Loucy (cell line): ENCODE measurements at regions not wholly inside any gene's neighbourhood (a gene's known extent, or its start where the extent isn't known, plus 50 kb on each side); places are given as distances from the start of the nearest gene placed in this dataset.

Source experiments
- H2AFZ ChIP-seq: fragments of 200-600 bp; sonication (generic); 2 replicates; pipeline ENCODE4 v1.6.0; 2016; ENCODE audit warnings: antibody characterized with exemption, mild to moderate bottlenecking, low read length, moderate library complexity
- H3F3A ChIP-seq: fragments of 200-600 bp; 2 replicates; pipeline ENCODE4 v1.6.0; 2016; ENCODE audit warnings: antibody characterized with exemption, low read depth, mild to moderate bottlenecking
- H3K27me3 ChIP-seq: fragments of 200-600 bp; sonication (generic); 2 replicates; pipeline ENCODE4 v1.6.1; 2014; ENCODE audit warnings: low read length, mild to moderate bottlenecking; ENCODE audit not compliant: insufficient read depth, poor library complexity, severe bottlenecking
- H3K36me3 ChIP-seq: fragments of 200-600 bp; sonication (generic); 2 replicates; pipeline ENCODE4 v1.6.1; 2016; ENCODE audit warnings: low read length; ENCODE audit not compliant: insufficient read depth
- H3K4me1 ChIP-seq: fragments of 200-600 bp; sonication (generic); 2 replicates; pipeline ENCODE4 v1.5.1; 2014; ENCODE audit warnings: low read length, mild to moderate bottlenecking; ENCODE audit not compliant: insufficient read depth, poor library complexity, severe bottlenecking
- H3K4me2 ChIP-seq: fragments of 200-600 bp; sonication (generic); 2 replicates; pipeline ENCODE4 v1.6.0; 2014; ENCODE audit warnings: antibody characterized with exemption, low read length, low read depth, mild to moderate bottlenecking; ENCODE audit not compliant: poor library complexity, severe bottlenecking
- H3K4me3 ChIP-seq: fragments of 200-600 bp; sonication (generic); 2 replicates; pipeline ENCODE4 v1.5.1; 2014; ENCODE audit warnings: low read length, mild to moderate bottlenecking, mixed read lengths; ENCODE audit not compliant: poor library complexity, severe bottlenecking
- H3K79me2 ChIP-seq: fragments of 200-600 bp; sonication (generic); 2 replicates; pipeline ENCODE4 v1.6.1; 2014; ENCODE audit warnings: low read length; ENCODE audit not compliant: insufficient read depth
- H3K9ac ChIP-seq: fragments of 200-600 bp; sonication (generic); 2 replicates; pipeline ENCODE4 v1.6.0; 2014; ENCODE audit warnings: mild to moderate bottlenecking, low read depth, low read length, moderate library complexity; ENCODE audit not compliant: poor library complexity, severe bottlenecking
- H3K9me2 ChIP-seq: fragments of 200-600 bp; sonication (generic); replicated peaks from 2 replicates; pipeline ENCODE4 v1.6.1; 2016; ENCODE audit warnings: low read depth, low read length, mixed read lengths
- H3K9me3 ChIP-seq: fragments of 200-600 bp; sonication (generic); 2 replicates; pipeline ENCODE4 v1.6.1; 2014; ENCODE audit warnings: mild to moderate bottlenecking, antibody characterized with exemption, low read length, low read depth; ENCODE audit not compliant: insufficient read depth
- H4K20me1 ChIP-seq: fragments of 200-600 bp; sonication (generic); 2 replicates; pipeline ENCODE4 v1.6.0; 2014; ENCODE audit warnings: antibody characterized with exemption, low read length, mild to moderate bottlenecking; ENCODE audit not compliant: insufficient read depth, poor library complexity, severe bottlenecking
- EZH2phosphoT487 ChIP-seq: fragments of 200-600 bp; IDR thresholded peaks from 2 replicates; pipeline ENCODE4 v1.6.1; 2018; ENCODE audit warnings: antibody characterized with exemption, mild to moderate bottlenecking, moderate library complexity, borderline replicate concordance
- TF ChIP-seq, protein P1 (sequence below): fragments of 200-600 bp; sonication (generic); conservative IDR thresholded peaks from 2 replicates; pipeline ENCODE4 v1.5.1; 2014; ENCODE audit warnings: mild to moderate bottlenecking, antibody characterized with exemption, low read length

DNA sequence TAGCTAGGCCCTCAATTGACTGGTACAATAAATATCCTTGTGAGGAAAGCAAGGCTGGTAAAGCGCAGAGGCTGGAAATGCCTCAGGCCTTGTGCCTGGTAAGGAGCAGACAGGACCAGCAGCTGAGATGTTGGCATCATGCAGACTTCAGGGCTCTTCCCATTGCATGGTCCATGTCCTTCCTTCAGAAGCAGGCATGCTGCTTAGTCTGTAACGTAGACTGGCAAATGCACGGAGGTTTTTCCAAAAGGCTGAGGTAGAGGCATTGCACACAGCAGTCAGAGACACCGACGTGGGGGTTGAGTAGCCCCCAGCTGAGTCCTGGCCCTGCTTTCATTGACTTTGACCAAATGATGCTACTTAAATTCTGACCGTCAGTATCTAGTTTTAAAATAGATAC, 87.1 kb downstream of the ADRB2 start:
- no peaks in the 10 kb centered on the region for H3F3A ChIP-seq
- H2AFZ ChIP-seq, result no peak overlapping the region
- H3K36me3 ChIP-seq, result no peaks in the 10 kb centered on the region
- no peak overlapping the region for H3K9ac ChIP-seq
- H3K4me2 ChIP-seq, result no peak overlapping the region
- TF ChIP-seq, protein P1, sequence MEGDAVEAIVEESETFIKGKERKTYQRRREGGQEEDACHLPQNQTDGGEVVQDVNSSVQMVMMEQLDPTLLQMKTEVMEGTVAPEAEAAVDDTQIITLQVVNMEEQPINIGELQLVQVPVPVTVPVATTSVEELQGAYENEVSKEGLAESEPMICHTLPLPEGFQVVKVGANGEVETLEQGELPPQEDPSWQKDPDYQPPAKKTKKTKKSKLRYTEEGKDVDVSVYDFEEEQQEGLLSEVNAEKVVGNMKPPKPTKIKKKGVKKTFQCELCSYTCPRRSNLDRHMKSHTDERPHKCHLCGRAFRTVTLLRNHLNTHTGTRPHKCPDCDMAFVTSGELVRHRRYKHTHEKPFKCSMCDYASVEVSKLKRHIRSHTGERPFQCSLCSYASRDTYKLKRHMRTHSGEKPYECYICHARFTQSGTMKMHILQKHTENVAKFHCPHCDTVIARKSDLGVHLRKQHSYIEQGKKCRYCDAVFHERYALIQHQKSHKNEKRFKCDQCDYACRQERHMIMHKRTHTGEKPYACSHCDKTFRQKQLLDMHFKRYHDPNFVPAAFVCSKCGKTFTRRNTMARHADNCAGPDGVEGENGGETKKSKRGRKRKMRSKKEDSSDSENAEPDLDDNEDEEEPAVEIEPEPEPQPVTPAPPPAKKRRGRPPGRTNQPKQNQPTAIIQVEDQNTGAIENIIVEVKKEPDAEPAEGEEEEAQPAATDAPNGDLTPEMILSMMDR, result no peak
- H3K4me3 ChIP-seq, result no peak overlapping the region
- H3K79me2 ChIP-seq, result no peaks in the 10 kb centered on the region
- H3K27me3 ChIP-seq, result no peaks in the 10 kb centered on the region
- no peaks in the 10 kb centered on the region for H3K9me2 ChIP-seq
- no peaks in the 10 kb centered on the region for H3K9me3 ChIP-seq
- no peaks in the 10 kb centered on the region for H4K20me1 ChIP-seq
- H3K4me1 ChIP-seq, result no peaks in the 10 kb centered on the region

DNA sequence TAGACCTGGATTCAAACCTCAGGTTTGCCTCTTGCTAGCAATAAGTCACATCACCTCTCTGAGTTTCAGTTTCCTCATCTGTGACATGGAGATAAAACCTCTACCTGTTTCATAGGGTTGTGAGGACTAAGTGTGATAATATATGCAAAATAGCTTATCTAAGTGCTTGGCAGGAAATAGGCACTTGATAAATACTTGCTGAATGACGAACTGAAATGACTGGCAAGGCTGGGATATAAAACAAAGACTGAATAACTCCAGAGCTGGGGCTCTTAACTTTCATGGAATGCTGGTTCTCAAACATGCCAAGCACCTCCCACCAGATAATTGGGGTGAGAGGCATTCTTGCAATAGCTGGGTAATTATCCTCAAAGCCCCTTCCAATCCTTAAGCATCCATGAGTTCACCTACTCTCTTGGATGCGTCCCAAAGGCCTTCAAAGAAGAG, 87.6 kb downstream of the ADRB2 start:
- Histone ChIP-seq H3K36me3 (no peaks in the 10 kb centered on the region), H4K20me1 (no peaks in the 10 kb centered on the region), H3K9ac (no peak overlapping the region), H3K4me3 (no peak overlapping the region), H3K27me3 (no peaks in the 10 kb centered on the region), H2AFZ (no peak overlapping the region), H3K4me1 (no peaks in the 10 kb centered on the region), H3F3A (no peaks in the 10 kb centered on the region), H3K79me2 (no peaks in the 10 kb centered on the region), H3K4me2 (no peak overlapping the region), H3K9me2 (no peaks in the 10 kb centered on the region), H3K9me3 (no peaks in the 10 kb centered on the region)
- no peak for TF ChIP-seq EZH2phosphoT487
- TF ChIP-seq, protein P1, result no peak

DNA sequence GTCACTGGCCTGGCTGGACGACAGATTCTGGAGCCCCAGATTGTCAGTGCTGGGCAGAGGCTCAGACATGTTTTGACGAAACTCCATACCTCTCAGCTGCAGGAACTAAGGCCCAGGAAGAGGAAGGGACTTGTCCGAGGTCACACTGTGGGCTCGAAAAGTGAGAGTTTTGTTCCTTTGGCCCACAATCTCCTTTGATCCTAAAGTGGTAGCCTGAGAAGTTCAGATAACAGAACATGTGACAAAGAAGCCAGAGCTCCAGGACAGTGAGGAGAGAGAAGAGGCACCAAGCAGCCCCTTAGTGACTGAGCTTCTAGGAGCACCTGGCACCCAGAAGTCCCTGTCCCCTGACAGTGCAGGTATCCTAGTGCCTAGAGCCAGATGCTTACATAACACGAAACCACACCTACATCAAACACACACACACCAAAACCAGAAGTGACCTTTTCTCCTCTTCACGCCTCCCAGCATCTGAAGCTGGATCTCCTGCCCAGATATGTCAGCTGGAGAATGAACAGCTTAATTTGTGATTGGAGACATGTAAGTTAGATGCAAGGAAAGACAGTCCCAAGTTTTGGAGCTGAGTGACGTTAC, 88.9 kb downstream of the ADRB2 start:
- H4K20me1 ChIP-seq, result no peaks in the 10 kb centered on the region
- H2AFZ ChIP-seq, result no peak overlapping the region
- no peaks in the 10 kb centered on the region for H3K27me3 ChIP-seq
- H3K79me2 ChIP-seq, result no peaks in the 10 kb centered on the region
- no peaks in the 10 kb centered on the region for H3F3A ChIP-seq
- no peak overlapping the region for H3K4me2 ChIP-seq
- H3K36me3 ChIP-seq, result no peaks in the 10 kb centered on the region
- no peak overlapping the region for H3K9ac ChIP-seq
- TF ChIP-seq EZH2phosphoT487, result no peak
- TF ChIP-seq, protein P1, result no peak
- no peaks in the 10 kb centered on the region for H3K4me1 ChIP-seq
- H3K9me2 ChIP-seq, result no peaks in the 10 kb centered on the region
- H3K4me3 ChIP-seq, result no peak overlapping the region
- no peaks in the 10 kb centered on the region for H3K9me3 ChIP-seq
